Neural cell (in vitro differentiated cells): ENCODE measurements at regions not wholly inside any gene's neighbourhood (a gene's known extent, or its start where the extent isn't known, plus 50 kb on each side); places are given as distances from the start of the nearest gene placed in this dataset.

Experiments used
- H2AFZ ChIP-seq: fragments of 200-600, 300-800 bp; sonication (generic), shearing (Covaris generic); 2 replicates; pipeline ENCODE4 v1.6.0; 2014; ENCODE audit warnings: low read depth, mild to moderate bottlenecking, antibody characterized with exemption, low read length, moderate library complexity
- H3F3A ChIP-seq: fragments of 200-600 bp; shearing (Covaris generic); 2 replicates; pipeline ENCODE4 v1.6.1; 2016; ENCODE audit warnings: mild to moderate bottlenecking, moderate library complexity, mixed read lengths, antibody characterized with exemption, low read length; ENCODE audit not compliant: insufficient read depth, poor library complexity, severe bottlenecking
- H3K27ac ChIP-seq: fragments of 200-600, 300-800 bp; sonication (generic), shearing (Covaris generic); 2 replicates; pipeline ENCODE4 v1.5.1; 2014; ENCODE audit warnings: mild to moderate bottlenecking, low read length, moderate library complexity
- H3K27me3 ChIP-seq: fragments of 300-800, 200-600 bp; sonication (generic), shearing (Covaris generic); 2 replicates; pipeline ENCODE4 v1.6.0; 2014; ENCODE audit warnings: mild to moderate bottlenecking, low read depth, low read length, moderate library complexity; ENCODE audit not compliant: insufficient read depth
- H3K36me3 ChIP-seq: fragments of 300-800, 200-600 bp; sonication (generic), shearing (Covaris generic); 2 replicates; pipeline ENCODE4 v1.5.1; 2014; ENCODE audit warnings: mild to moderate bottlenecking, antibody characterized with exemption, low read length, moderate library complexity; ENCODE audit not compliant: insufficient read depth
- H3K4me2 ChIP-seq: fragments of 300-800, 200-600 bp; sonication (generic), shearing (Covaris generic); 2 replicates; pipeline ENCODE4 v1.6.0; 2014; ENCODE audit warnings: mild to moderate bottlenecking, low read length
- H3K4me3 ChIP-seq: fragments of 300-800, 200-600 bp; sonication (generic), shearing (Covaris generic); 2 replicates; pipeline ENCODE4 v1.5.1; 2014; ENCODE audit warnings: mild to moderate bottlenecking, low read length, moderate library complexity
- H3K79me2 ChIP-seq: fragments of 200-600 bp; shearing (Covaris generic); replicated peaks from 2 replicates; pipeline ENCODE4 v1.6.0; 2014; ENCODE audit warnings: mild to moderate bottlenecking, low read length, moderate library complexity; ENCODE audit not compliant: insufficient read depth
- H3K9ac ChIP-seq: fragments of 300-800, 200-600 bp; sonication (generic), shearing (Covaris generic); 2 replicates; pipeline ENCODE4 v1.6.1; 2016; ENCODE audit warnings: mild to moderate bottlenecking, low read length, mixed read lengths
- H3K9me2 ChIP-seq: fragments of 200-600 bp; shearing (Covaris generic); 2 replicates; pipeline ENCODE4 v1.6.1; 2016; ENCODE audit warnings: mild to moderate bottlenecking, low read length, mixed read lengths; ENCODE audit not compliant: insufficient read depth
- H3K9me3 ChIP-seq: fragments of 200-600, 300-800 bp; sonication (generic), shearing (Covaris generic); 2 replicates; pipeline ENCODE4 v1.6.1; 2016; ENCODE audit warnings: mild to moderate bottlenecking, mixed run types, low read length, moderate library complexity, mixed read lengths
- H4K20me1 ChIP-seq: fragments of 200-600 bp; shearing (Covaris generic); 2 replicates; pipeline ENCODE4 v1.6.1; 2016; ENCODE audit warnings: mild to moderate bottlenecking, mixed run types; ENCODE audit not compliant: insufficient read depth
- CTCF ChIP-seq: fragments of 450-650 bp; IDR thresholded peaks from 2 replicates; pipeline ENCODE4 v1.5.1; 2014; ENCODE audit warnings: antibody characterized with exemption, mild to moderate bottlenecking, moderate library complexity; ENCODE audit not compliant: poor library complexity, severe bottlenecking
- EP300 ChIP-seq: fragments of 450-650 bp; conservative IDR thresholded peaks from 2 replicates; pipeline ENCODE4 v1.6.1; 2014; ENCODE audit warnings: antibody characterized with exemption, mild to moderate bottlenecking, moderate library complexity; ENCODE audit not compliant: poor library complexity, severe bottlenecking
- EZH2 ChIP-seq: fragments of 200-600, 300-800 bp; shearing (Covaris generic), sonication (generic); IDR thresholded peaks from 2 replicates; pipeline ENCODE4 v1.6.1; 2014; ENCODE audit warnings: antibody characterized with exemption, low read length, borderline replicate concordance, mild to moderate bottlenecking; ENCODE audit not compliant: insufficient read depth, poor library complexity, severe bottlenecking
- MXI1 ChIP-seq: fragments of 450-650 bp; conservative IDR thresholded peaks from 2 replicates; pipeline ENCODE4 v1.6.1; 2014; ENCODE audit warnings: antibody characterized with exemption, mild to moderate bottlenecking; ENCODE audit not compliant: poor library complexity, severe bottlenecking
- POLR2AphosphoS5 ChIP-seq: IDR thresholded peaks from 2 replicates; pipeline ENCODE4 v1.6.1; 2012
- RAD21 ChIP-seq: fragments of 450-650 bp; conservative IDR thresholded peaks from 2 replicates; pipeline ENCODE4 v1.6.1; 2014; ENCODE audit warnings: antibody characterized with exemption, mild to moderate bottlenecking, moderate library complexity
- REST ChIP-seq: IDR thresholded peaks from 2 replicates; pipeline ENCODE4 v1.6.1; 2012; ENCODE audit warnings: borderline replicate concordance
- SMC3 ChIP-seq: fragments of 450-650 bp; conservative IDR thresholded peaks from 2 replicates; pipeline ENCODE4 v1.6.1; 2014; ENCODE audit warnings: antibody characterized with exemption, mild to moderate bottlenecking, moderate library complexity; ENCODE audit not compliant: poor library complexity
- TAF1 ChIP-seq: IDR thresholded peaks from 2 replicates; pipeline ENCODE4 v1.6.1; 2012; ENCODE audit warnings: low read depth

- no peaks in the 10 kb centered on the region for H4K20me1 ChIP-seq
- no peaks in the 10 kb centered on the region for H3K27me3 ChIP-seq
- no peak overlapping the region for H2AFZ ChIP-seq
- H3K27ac ChIP-seq: no peak overlapping the region
- no peaks in the 10 kb centered on the region for H3K79me2 ChIP-seq
- H3F3A ChIP-seq: no peaks in the 10 kb centered on the region
- no peak overlapping the region for H3K4me2 ChIP-seq
- no peak overlapping the region for H3K4me3 ChIP-seq
- no peaks in the 10 kb centered on the region for H3K9me2 ChIP-seq
- no peaks in the 10 kb centered on the region for H3K9me3 ChIP-seq
- TF ChIP-seq TAF1: no peak
- TF ChIP-seq REST: no peak
- no peak for TF ChIP-seq SMC3
- TF ChIP-seq CTCF: no peak
- TF ChIP-seq MXI1: no peak
- no peak for TF ChIP-seq EZH2
- TF ChIP-seq RAD21: no peak
- no peak for TF ChIP-seq POLR2AphosphoS5
- TF ChIP-seq EP300: no peak
- no peak overlapping the region for H3K9ac ChIP-seq
- H3K36me3 ChIP-seq: no peaks in the 10 kb centered on the region
Observed at GRCh38 chr4:24056289-24056688, 166.4 kb upstream of the PPARGC1A start.

- no peaks in the 10 kb centered on the region for H3K79me2 ChIP-seq
Observed at GRCh38 chr4:24055623-24056022, 165.8 kb upstream of the PPARGC1A start.

More at GRCh38 chr4:24055623-24056022, 165.8 kb upstream of the PPARGC1A start:
- Histone ChIP-seq H2AFZ (no peak overlapping the region), H3K9me2 (no peaks in the 10 kb centered on the region), H3K9me3 (no peaks in the 10 kb centered on the region), H3K4me3 (no peak overlapping the region), H3F3A (no peaks in the 10 kb centered on the region), H3K27ac (no peak overlapping the region), H3K9ac (no peak overlapping the region), H3K27me3 (no peaks in the 10 kb centered on the region), H3K4me2 (no peak overlapping the region), H4K20me1 (no peaks in the 10 kb centered on the region), H3K36me3 (no peaks in the 10 kb centered on the region)
- TF ChIP-seq POLR2AphosphoS5 (no peak), TAF1 (no peak), RAD21 (no peak), SMC3 (no peak), CTCF (no peak), MXI1 (no peak), EP300 (no peak), EZH2 (no peak), REST (no peak)
